ENCODE measurements at regions not wholly inside any gene's neighbourhood (a gene's known extent, or its start where the extent isn't known, plus 50 kb on each side); places are given as distances from the start of the nearest gene placed in this dataset.

DNA sequence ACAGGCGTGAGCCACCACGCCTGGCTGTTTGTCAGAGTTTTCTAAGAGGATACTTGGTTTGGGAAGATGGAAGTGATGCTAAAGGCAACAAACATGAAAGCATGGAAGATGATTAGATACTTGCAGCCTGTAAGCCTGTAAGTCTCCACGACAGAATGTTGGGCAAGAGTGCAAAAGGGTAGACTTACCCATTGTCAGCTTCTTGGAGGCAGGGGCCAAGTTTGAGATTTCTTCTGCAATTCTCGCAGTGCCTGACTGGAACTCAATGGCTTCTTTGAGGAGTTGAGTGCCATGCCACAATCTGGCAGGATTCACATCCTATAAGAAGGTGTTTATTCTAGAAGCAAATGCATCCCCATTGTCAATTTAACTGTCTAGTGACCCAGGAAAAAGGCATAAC lies 70.1 kb upstream of the EFEMP1 start:
- Histone ChIP-seq H3K56ac (replicated peaks; ENCODE audit: insufficient read length, low read depth, low read length) (no peak overlapping the region), H2BK20ac (ENCODE audit: low read length) (no peak overlapping the region), H3K27ac (ENCODE audit: low read depth, low read length) (no peak overlapping the region)
- TF ChIP-seq, protein P1, sequence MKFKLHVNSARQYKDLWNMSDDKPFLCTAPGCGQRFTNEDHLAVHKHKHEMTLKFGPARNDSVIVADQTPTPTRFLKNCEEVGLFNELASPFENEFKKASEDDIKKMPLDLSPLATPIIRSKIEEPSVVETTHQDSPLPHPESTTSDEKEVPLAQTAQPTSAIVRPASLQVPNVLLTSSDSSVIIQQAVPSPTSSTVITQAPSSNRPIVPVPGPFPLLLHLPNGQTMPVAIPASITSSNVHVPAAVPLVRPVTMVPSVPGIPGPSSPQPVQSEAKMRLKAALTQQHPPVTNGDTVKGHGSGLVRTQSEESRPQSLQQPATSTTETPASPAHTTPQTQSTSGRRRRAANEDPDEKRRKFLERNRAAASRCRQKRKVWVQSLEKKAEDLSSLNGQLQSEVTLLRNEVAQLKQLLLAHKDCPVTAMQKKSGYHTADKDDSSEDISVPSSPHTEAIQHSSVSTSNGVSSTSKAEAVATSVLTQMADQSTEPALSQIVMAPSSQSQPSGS (IDR thresholded peaks at IDR 0.05; ENCODE audit: low read length) = no peak
- TF ChIP-seq SIX5 (IDR thresholded peaks at IDR 0.05; ENCODE audit: low read depth, low read length) (no peak), KDM1A (IDR thresholded peaks at IDR 0.05; ENCODE audit: borderline replicate concordance, low read length) (no peak), SP4 (IDR thresholded peaks at IDR 0.05; ENCODE audit: low read length) (no peak), EZH2 (IDR thresholded peaks at IDR 0.05; ENCODE audit: low read depth, low read length, severe bottlenecking) (no peak), EGR1 (IDR thresholded peaks at IDR 0.05; ENCODE audit: borderline replicate concordance, low read depth, low read length) (no peak), CBX5 (IDR thresholded peaks at IDR 0.05; ENCODE audit: low read depth, low read length) (no peak), RFX5 (IDR thresholded peaks at IDR 0.05; ENCODE audit: borderline replicate concordance, low read depth, low read length) (no peak), SIN3A (conservative IDR thresholded peaks at IDR 0.05 in 1 of 2, IDR thresholded peaks at IDR 0.05 in 1 of 2; ENCODE audit: low read depth in 1 of 2, low read length in 2 of 2) (no peak), GABPA (IDR thresholded peaks at IDR 0.05; ENCODE audit: borderline replicate concordance, insufficient read depth, low read length) (no peak), KDM4A (IDR thresholded peaks at IDR 0.05; ENCODE audit: low read depth, low read length, severe bottlenecking) (no peak)

More for the DNA sequence above, 70.1 kb upstream of the EFEMP1 start:
- DNase-seq (ENCODE audit: low read depth in 1 of 2, low spot score in 2 of 2) (no peak), FAIRE-seq (no peak)
- H3K23ac ChIP-seq (ENCODE audit: insufficient read length) = no peak overlapping the region
- no peak overlapping the region for H3K4me3 ChIP-seq (ENCODE audit: extremely low read depth in 1 of 4, insufficient read depth in 2 of 4, low read depth in 3 of 4, low read length in 4 of 4)
- no peak overlapping the region for H4K5ac ChIP-seq (ENCODE audit: insufficient read length, low read depth, low read length)
- H3K4me2 ChIP-seq (ENCODE audit: insufficient read depth in 1 of 2, low read depth in 2 of 2, low read length in 2 of 2) = no peak overlapping the region
- CTCF ChIA-PET (ENCODE audit: partially characterized antibody) = interaction anchor here (0.6 to 1.2 kb wide), 2 partner anchors 15 to 133 kb away, joined by 3 to 5 read pairs; no protein-coding TSS in a partner anchor
- H3K14ac ChIP-seq (ENCODE audit: insufficient read length) = no peak overlapping the region
- H2AK5ac ChIP-seq (ENCODE audit: low read depth, low read length) = no peak overlapping the region
- H3K18ac ChIP-seq (ENCODE audit: extremely low read depth, low read length) = no peak overlapping the region
- H2BK15ac ChIP-seq (ENCODE audit: low read length) = no peak overlapping the region
- no peak overlapping the region for H3K4ac ChIP-seq (replicated peaks; ENCODE audit: insufficient read length, low read depth, low read length)
- no peaks in the 10 kb centered on the region for H3K27me3 ChIP-seq (replicated peaks in 1 of 4; ENCODE audit: control insufficient read depth in 3 of 4, extremely low read depth in 1 of 4, insufficient read depth in 3 of 4, low read length in 3 of 4)
- no peaks in the 10 kb centered on the region for H3K79me2 ChIP-seq (ENCODE audit: control insufficient read depth in 1 of 2, insufficient read depth in 2 of 2, low read length in 2 of 2)
- POLR2A ChIA-PET (ENCODE audit: partially characterized antibody) = no interaction called here
- no peak overlapping the region for H4K8ac ChIP-seq (ENCODE audit: extremely low read depth, insufficient read depth, low read length)
- no peaks in the 10 kb centered on the region for H3K23me2 ChIP-seq (ENCODE audit: low read depth, low read length)
- no peak overlapping the region for H2BK120ac ChIP-seq (replicated peaks; ENCODE audit: low read depth, low read length)
- no peak overlapping the region for H4K91ac ChIP-seq (replicated peaks; ENCODE audit: insufficient read length, low read length)
- H3K36me3 ChIP-seq (ENCODE audit: control insufficient read depth in 2 of 4, insufficient read depth in 4 of 4, low read length in 3 of 4) = no peaks in the 10 kb centered on the region
- no peak overlapping the region for H2BK12ac ChIP-seq (ENCODE audit: low read depth, low read length)
- WGBS, 2 experiments (ENCODE audit: extremely low coverage in 1 of 2, insufficient coverage in 1 of 2, insufficient read length in 1 of 2, insufficient replicate concordance in 2 of 2, low coverage in 1 of 2, low lambda C conversion rate in 2 of 2, missing lambda C conversion rate in 1 of 2) = 90% methylated on average over 4 of the region's 4 CpGs; no CpG with 5 or more reads in 1 of the 2 experiments
- H4K20me1 ChIP-seq (replicated peaks in 1 of 2; ENCODE audit: control insufficient read depth in 1 of 2, insufficient read depth in 2 of 2, low read length in 2 of 2) = no peaks in the 10 kb centered on the region
- no peaks in the 10 kb centered on the region for H3K79me1 ChIP-seq (ENCODE audit: low read depth, low read length)
- no peaks in the 10 kb centered on the region for H3K4me1 ChIP-seq (replicated peaks in 1 of 4; ENCODE audit: control insufficient read depth in 3 of 4, insufficient read depth in 4 of 4, low read length in 3 of 4)
- H3K9me3 ChIP-seq (ENCODE audit: insufficient read depth in 2 of 2, low read depth in 1 of 2, low read length in 1 of 2) = no peaks in the 10 kb centered on the region
- H2AFZ ChIP-seq (ENCODE audit: low read length) = no peak overlapping the region
- H2BK5ac ChIP-seq (ENCODE audit: low read depth, low read length) = no peak overlapping the region
- no peak overlapping the region for H3K9ac ChIP-seq (replicated peaks in 1 of 4; ENCODE audit: extremely low read depth in 1 of 4, low read depth in 3 of 4, low read length in 3 of 4)

All from H1 (cell line).